ENCODE measurements at regions not wholly inside any gene's neighbourhood (a gene's known extent, or its start where the extent isn't known, plus 50 kb on each side); places are given as distances from the start of the nearest gene placed in this dataset.
A peak's percentile ranks its signal among the peaks of the same experiment; 100 is the strongest.

- no peak for TF ChIP-seq ZFP91 (CRISPR knock-in tag; IDR thresholded peaks at IDR 0.05)
- peak; percentile 33 to 52; a peak in 2 of 4 replicates for TF ChIP-seq KDM1A (IDR thresholded peaks at IDR 0.05)
- TF ChIP-seq RBM25 (IDR thresholded peaks at IDR 0.05; ENCODE audit: low read depth, low read length, severe bottlenecking), result peak; percentile 83
- TF ChIP-seq CBFA2T2 (conservative IDR thresholded peaks at IDR 0.05), result peak; percentile 57
- no peak for TF ChIP-seq HIVEP1 (CRISPR knock-in tag; IDR thresholded peaks at IDR 0.05)
- TF ChIP-seq EGR1 (conservative IDR thresholded peaks at IDR 0.05), result peak; percentile 66
- TF ChIP-seq ARID1B (IDR thresholded peaks at IDR 0.05), result 0 out of 2 replicates have a peak, but pooled peaks have one; percentile 9
- no peak for TF ChIP-seq ZBTB43 (CRISPR knock-in tag; IDR thresholded peaks at IDR 0.05)
- no peak for TF ChIP-seq CTCFL (IDR thresholded peaks at IDR 0.05; ENCODE audit: borderline replicate concordance, insufficient read depth, low read depth, low read length, poor library complexity, severe bottlenecking)
- TF ChIP-seq CBFA2T3 (IDR thresholded peaks at IDR 0.05), result peak; percentile 79
- TF ChIP-seq DACH1 (IDR thresholded peaks at IDR 0.05; ENCODE audit: partially characterized antibody), result peak; percentile 18
- no peak for TF ChIP-seq HDAC8 (tag; IDR thresholded peaks at IDR 0.05)
- TF ChIP-seq POLR2G (IDR thresholded peaks at IDR 0.05; ENCODE audit: low read depth, low read length), result no peak
- TF ChIP-seq RBM39 (optimal IDR thresholded peaks at IDR 0.05; ENCODE audit: low read depth, low read length), result no peak
- no peak for TF ChIP-seq RBM14 (IDR thresholded peaks at IDR 0.05; ENCODE audit: borderline replicate concordance, insufficient read depth, low read depth, low read length)
- no peak for TF ChIP-seq TCF3 (CRISPR knock-in tag; IDR thresholded peaks at IDR 0.05)
- no peak for TF ChIP-seq ZNF77 (CRISPR knock-in tag; IDR thresholded peaks at IDR 0.05)
- TF ChIP-seq ATF3 (IDR thresholded peaks at IDR 0.05), result no peak
- TF ChIP-seq ATF3 (CRISPR knock-in tag; conservative IDR thresholded peaks at IDR 0.05), result no peak
- no peak for TF ChIP-seq TFE3 (CRISPR knock-in tag; IDR thresholded peaks at IDR 0.05)
Observed at GRCh38 chr3:40996827-40997710, 202.2 kb upstream of the CTNNB1 start (continued).
